ENCODE measurements at regions not wholly inside any gene's neighbourhood (a gene's known extent, or its start where the extent isn't known, plus 50 kb on each side); places are given as distances from the start of the nearest gene placed in this dataset.

DNA sequence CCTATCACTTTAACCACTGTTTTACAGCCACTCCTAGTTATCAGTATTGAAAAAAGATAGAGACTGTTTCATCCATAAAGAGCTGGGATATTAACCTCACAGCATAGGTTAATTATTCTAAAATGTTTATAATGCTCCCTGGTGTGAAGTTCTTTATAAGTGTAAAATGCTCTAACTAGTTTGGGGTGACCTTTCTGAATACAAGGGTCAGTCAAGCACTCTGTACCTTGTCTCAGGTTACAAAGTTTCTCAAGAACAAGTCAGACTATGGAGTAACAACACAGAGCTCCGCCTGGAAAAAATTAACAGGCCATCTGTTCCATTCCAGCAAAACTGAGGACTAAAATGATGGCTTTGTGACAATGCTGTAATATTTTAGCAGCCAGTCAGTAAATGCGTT lies 107.4 kb downstream of the NOL4 start:
- H3K4me3 ChIP-seq (ENCODE audit: low read depth, low read length, poor library complexity, severe bottlenecking): no peak overlapping the region
- no peak overlapping the region for H2AFZ ChIP-seq (ENCODE audit: low read length)
- TF ChIP-seq, protein P1, sequence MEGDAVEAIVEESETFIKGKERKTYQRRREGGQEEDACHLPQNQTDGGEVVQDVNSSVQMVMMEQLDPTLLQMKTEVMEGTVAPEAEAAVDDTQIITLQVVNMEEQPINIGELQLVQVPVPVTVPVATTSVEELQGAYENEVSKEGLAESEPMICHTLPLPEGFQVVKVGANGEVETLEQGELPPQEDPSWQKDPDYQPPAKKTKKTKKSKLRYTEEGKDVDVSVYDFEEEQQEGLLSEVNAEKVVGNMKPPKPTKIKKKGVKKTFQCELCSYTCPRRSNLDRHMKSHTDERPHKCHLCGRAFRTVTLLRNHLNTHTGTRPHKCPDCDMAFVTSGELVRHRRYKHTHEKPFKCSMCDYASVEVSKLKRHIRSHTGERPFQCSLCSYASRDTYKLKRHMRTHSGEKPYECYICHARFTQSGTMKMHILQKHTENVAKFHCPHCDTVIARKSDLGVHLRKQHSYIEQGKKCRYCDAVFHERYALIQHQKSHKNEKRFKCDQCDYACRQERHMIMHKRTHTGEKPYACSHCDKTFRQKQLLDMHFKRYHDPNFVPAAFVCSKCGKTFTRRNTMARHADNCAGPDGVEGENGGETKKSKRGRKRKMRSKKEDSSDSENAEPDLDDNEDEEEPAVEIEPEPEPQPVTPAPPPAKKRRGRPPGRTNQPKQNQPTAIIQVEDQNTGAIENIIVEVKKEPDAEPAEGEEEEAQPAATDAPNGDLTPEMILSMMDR (IDR thresholded peaks at IDR 0.05; ENCODE audit: low read length): no peak
- no peak for TF ChIP-seq EZH2 (IDR thresholded peaks at IDR 0.05; ENCODE audit: borderline replicate concordance, low read length)

DNA sequence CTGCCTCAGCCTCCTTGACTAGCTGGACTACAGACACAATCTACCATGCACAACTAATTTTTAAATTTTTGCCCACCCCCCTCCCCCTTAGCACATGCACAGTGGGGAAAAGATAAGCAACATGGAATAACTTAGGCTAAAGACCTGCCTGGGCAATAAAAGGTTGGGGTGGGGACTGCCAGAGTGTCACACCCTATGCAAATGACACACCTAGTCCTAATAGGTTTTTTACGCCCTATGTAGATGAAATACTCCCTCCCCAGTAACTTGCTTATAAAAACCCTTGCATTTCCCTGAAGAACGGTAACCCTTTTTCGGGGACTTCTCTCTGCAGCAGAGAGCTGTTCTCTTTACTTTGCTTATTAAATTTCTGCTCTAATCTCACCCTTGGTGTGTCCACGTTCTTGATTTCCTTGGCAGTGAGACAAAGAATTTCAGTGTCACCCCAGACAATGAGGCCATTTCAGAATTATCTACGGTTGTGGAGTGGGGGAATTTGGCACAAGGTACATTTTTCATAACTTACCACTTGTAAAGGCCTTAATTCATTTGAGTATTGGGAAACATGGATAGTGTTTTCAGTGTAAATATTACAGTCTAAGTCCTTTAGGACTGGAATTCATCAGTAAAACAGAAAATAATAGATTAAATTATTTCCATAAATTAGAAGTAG lies 109.2 kb downstream of the NOL4 start:
- no peak overlapping the region for H3K27ac ChIP-seq (ENCODE audit: low read depth, low read length, poor library complexity, severe bottlenecking)
- no peak overlapping the region for H3K4me3 ChIP-seq (ENCODE audit: low read depth, low read length, poor library complexity, severe bottlenecking)
- H2AFZ ChIP-seq (ENCODE audit: low read length): no peak overlapping the region
- H3K9ac ChIP-seq (ENCODE audit: low read length): no peak overlapping the region
- H3K9me2 ChIP-seq (ENCODE audit: low read depth, low read length): no peaks in the 10 kb centered on the region
- TF ChIP-seq, protein P1 (IDR thresholded peaks at IDR 0.05; ENCODE audit: low read length): no peak
- no peak for TF ChIP-seq EZH2 (IDR thresholded peaks at IDR 0.05; ENCODE audit: borderline replicate concordance, low read length)
- H3K9me3 ChIP-seq (ENCODE audit: low read length): no peaks in the 10 kb centered on the region
- H3F3A ChIP-seq (ENCODE audit: insufficient read depth, low read length): no peaks in the 10 kb centered on the region
- H3K4me1 ChIP-seq (ENCODE audit: insufficient read depth, low read length, severe bottlenecking): peaks cover 7% of the 10 kb centered on the region
- no peaks in the 10 kb centered on the region for H3K36me3 ChIP-seq (ENCODE audit: insufficient read depth, low read length)
- H3K79me2 ChIP-seq (ENCODE audit: insufficient read depth, low read length): no peaks in the 10 kb centered on the region
- no peak overlapping the region for H3K4me2 ChIP-seq (ENCODE audit: low read length)
- H3K27me3 ChIP-seq (ENCODE audit: insufficient read depth, low read length): no peaks in the 10 kb centered on the region
- no peaks in the 10 kb centered on the region for H4K20me1 ChIP-seq (ENCODE audit: insufficient read depth, low read length)

More for the DNA sequence above, 107.4 kb downstream of the NOL4 start:
- Histone ChIP-seq H3K9ac (ENCODE audit: low read length) (no peak overlapping the region), H3K4me1 (ENCODE audit: insufficient read depth, low read length, severe bottlenecking) (peaks cover 13% of the 10 kb centered on the region), H3F3A (ENCODE audit: insufficient read depth, low read length) (no peaks in the 10 kb centered on the region), H3K9me3 (ENCODE audit: low read length) (no peaks in the 10 kb centered on the region), H3K27me3 (ENCODE audit: insufficient read depth, low read length) (no peaks in the 10 kb centered on the region), H3K27ac (ENCODE audit: low read depth, low read length, poor library complexity, severe bottlenecking) (no peak overlapping the region), H3K36me3 (ENCODE audit: insufficient read depth, low read length) (no peaks in the 10 kb centered on the region), H4K20me1 (ENCODE audit: insufficient read depth, low read length) (no peaks in the 10 kb centered on the region), H3K4me2 (ENCODE audit: low read length) (0 out of 2 replicates have a peak overlapping the region, but pooled peaks have one; percentile 4), H3K9me2 (ENCODE audit: low read depth, low read length) (no peaks in the 10 kb centered on the region), H3K79me2 (ENCODE audit: insufficient read depth, low read length) (no peaks in the 10 kb centered on the region)

DNA sequence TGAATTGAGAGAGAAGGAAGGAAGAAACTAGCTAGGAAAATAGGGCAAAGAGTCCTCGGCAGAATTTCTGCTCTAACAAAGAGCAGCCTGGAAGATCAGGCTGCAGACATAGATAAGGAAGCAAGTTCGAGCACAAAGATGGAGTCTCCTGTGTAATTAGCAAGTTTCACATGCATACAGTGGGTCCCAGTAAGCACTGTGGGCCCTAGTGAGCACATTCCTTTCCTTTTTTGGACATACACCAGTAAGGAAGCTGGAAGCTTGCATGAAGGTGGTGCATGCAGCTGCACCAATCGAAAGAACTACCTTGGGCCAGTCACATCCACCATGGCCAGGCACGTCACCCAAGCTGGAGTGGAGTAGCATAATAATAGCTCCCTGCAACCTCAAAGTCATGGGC lies 109.7 kb downstream of the NOL4 start:
- Histone ChIP-seq H3K4me2 (ENCODE audit: low read length) (no peak overlapping the region), H3K27me3 (ENCODE audit: insufficient read depth, low read length) (no peaks in the 10 kb centered on the region), H3K9me3 (ENCODE audit: low read length) (no peaks in the 10 kb centered on the region), H4K20me1 (ENCODE audit: insufficient read depth, low read length) (no peaks in the 10 kb centered on the region), H3F3A (ENCODE audit: insufficient read depth, low read length) (no peaks in the 10 kb centered on the region), H3K79me2 (ENCODE audit: insufficient read depth, low read length) (no peaks in the 10 kb centered on the region), H3K4me1 (ENCODE audit: insufficient read depth, low read length, severe bottlenecking) (peaks cover 7% of the 10 kb centered on the region), H3K36me3 (ENCODE audit: insufficient read depth, low read length) (no peaks in the 10 kb centered on the region), H3K4me3 (ENCODE audit: low read depth, low read length, poor library complexity, severe bottlenecking) (no peak overlapping the region), H3K27ac (ENCODE audit: low read depth, low read length, poor library complexity, severe bottlenecking) (no peak overlapping the region), H3K9ac (ENCODE audit: low read length) (no peak overlapping the region), H2AFZ (ENCODE audit: low read length) (no peak overlapping the region), H3K9me2 (ENCODE audit: low read depth, low read length) (no peaks in the 10 kb centered on the region)
- TF ChIP-seq, protein P1 (IDR thresholded peaks at IDR 0.05; ENCODE audit: low read length): no peak
- TF ChIP-seq EZH2 (IDR thresholded peaks at IDR 0.05; ENCODE audit: borderline replicate concordance, low read length): no peak

Data from OCI-LY1 (cell line).